ENCODE measurements at regions not wholly inside any gene's neighbourhood (a gene's known extent, or its start where the extent isn't known, plus 50 kb on each side); places are given as distances from the start of the nearest gene placed in this dataset.

- peaks cover 21 to 62% of the 10 kb centered on the region in 2 experiments for H3K27me3 ChIP-seq (ENCODE audit: control insufficient read depth in 1 of 2, insufficient read depth in 1 of 2, low read length in 2 of 2)
- no peaks in the 10 kb centered on the region for H3K36me3 ChIP-seq (ENCODE audit: control insufficient read depth in 1 of 2, insufficient read depth in 2 of 2, low read depth in 1 of 2, low read length in 2 of 2)
- H3K18ac ChIP-seq (ENCODE audit: low read depth in 1 of 2, low read length in 2 of 2) = no peak overlapping the region
- H2BK5ac ChIP-seq (ENCODE audit: low read depth, low read length, poor library complexity, severe bottlenecking) = no peak overlapping the region
- H2AFZ ChIP-seq (ENCODE audit: low read depth, low read length) = no peak overlapping the region
- no peak overlapping the region for H3K4me2 ChIP-seq (ENCODE audit: low read length, poor library complexity, severe bottlenecking)
- no peak overlapping the region for H3K9ac ChIP-seq (ENCODE audit: low read length)
- no peak overlapping the region for H2BK12ac ChIP-seq (ENCODE audit: low read length in 2 of 2)
- no peak overlapping the region for H4K8ac ChIP-seq (ENCODE audit: low read length)
- no peak overlapping the region for H3K4me3 ChIP-seq (ENCODE audit: insufficient read depth in 1 of 2, low read depth in 1 of 2, low read length in 2 of 2)
- no peak overlapping the region for H3K14ac ChIP-seq (ENCODE audit: low read length in 2 of 2)
- H2BK120ac ChIP-seq (ENCODE audit: low read depth, low read length) = no peak overlapping the region
- no peak overlapping the region for H3K23ac ChIP-seq (ENCODE audit: low read length in 2 of 2)
- H4K91ac ChIP-seq (ENCODE audit: low read length) = no peak overlapping the region
- no peaks in the 10 kb centered on the region for H3K79me1 ChIP-seq (replicated peaks; ENCODE audit: low read length, poor library complexity, severe bottlenecking)
- H2BK15ac ChIP-seq (ENCODE audit: low read depth, poor library complexity, severe bottlenecking) = no peak overlapping the region
- H2AK5ac ChIP-seq (ENCODE audit: low read length, severe bottlenecking) = no peak overlapping the region
- no peak overlapping the region for H3K27ac ChIP-seq (ENCODE audit: low read length, poor library complexity, severe bottlenecking)
- 68% methylated on average over 3 of the region's 4 CpGs for WGBS
- no peak for DNase-seq
- H3K9me3 ChIP-seq (ENCODE audit: control insufficient read depth, low read length) = no peaks in the 10 kb centered on the region
- no peak overlapping the region for H3K4ac ChIP-seq (ENCODE audit: low read depth in 1 of 2, low read length in 2 of 2)
- H3K4me1 ChIP-seq (ENCODE audit: control insufficient read depth, insufficient read depth, low read depth, low read length) = no peaks in the 10 kb centered on the region
Observed at GRCh38 chr2:121130301-121130850, 154.6 kb downstream of the TFCP2L1 start.

DNA sequence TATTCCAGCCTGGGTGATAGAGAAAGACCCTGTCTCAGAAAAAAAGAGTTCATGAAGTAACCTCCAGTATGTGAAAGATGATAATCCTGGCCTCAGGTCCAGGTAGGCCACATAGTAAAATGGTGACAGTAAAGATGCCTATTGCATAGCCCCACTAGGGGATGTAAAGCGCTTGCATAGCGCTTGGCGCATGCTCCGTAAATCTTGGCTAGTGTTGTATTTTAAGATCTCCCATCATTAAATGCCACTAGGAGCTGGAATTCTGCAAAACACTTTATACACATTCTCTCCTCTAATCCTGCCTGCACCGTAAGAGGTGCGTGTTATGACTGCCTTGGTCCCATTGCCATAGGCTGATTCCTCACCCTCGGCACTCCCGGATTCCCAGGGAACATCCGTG lies 153.6 kb downstream of the TFCP2L1 start:
- no peak overlapping the region for H3K27ac ChIP-seq (ENCODE audit: low read length, poor library complexity, severe bottlenecking)
- DNase-seq = no peak
- no peak overlapping the region for H2BK120ac ChIP-seq (ENCODE audit: low read depth, low read length)
- H2BK15ac ChIP-seq (ENCODE audit: low read depth, poor library complexity, severe bottlenecking) = no peak overlapping the region
- H3K9me3 ChIP-seq (ENCODE audit: control insufficient read depth, low read length) = no peaks in the 10 kb centered on the region
- no peak overlapping the region for H3K4me2 ChIP-seq (ENCODE audit: low read length, poor library complexity, severe bottlenecking)
- H3K9ac ChIP-seq (ENCODE audit: low read length) = no peak overlapping the region
- H2AFZ ChIP-seq (ENCODE audit: low read depth, low read length) = no peak overlapping the region
- no peak overlapping the region for H2BK5ac ChIP-seq (ENCODE audit: low read depth, low read length, poor library complexity, severe bottlenecking)
- H3K4me3 ChIP-seq (ENCODE audit: insufficient read depth in 1 of 2, low read depth in 1 of 2, low read length in 2 of 2) = no peak overlapping the region
- H4K91ac ChIP-seq (ENCODE audit: low read length) = no peak overlapping the region
- H2AK5ac ChIP-seq (ENCODE audit: low read length, severe bottlenecking) = no peak overlapping the region
- peaks cover 23 to 65% of the 10 kb centered on the region in 2 experiments for H3K27me3 ChIP-seq (ENCODE audit: control insufficient read depth in 1 of 2, insufficient read depth in 1 of 2, low read length in 2 of 2)
- H3K18ac ChIP-seq (ENCODE audit: low read depth in 1 of 2, low read length in 2 of 2) = no peak overlapping the region
- no peak overlapping the region for H3K14ac ChIP-seq (ENCODE audit: low read length in 2 of 2)
- no peaks in the 10 kb centered on the region for H3K79me1 ChIP-seq (replicated peaks; ENCODE audit: low read length, poor library complexity, severe bottlenecking)
- no peaks in the 10 kb centered on the region for H3K4me1 ChIP-seq (ENCODE audit: control insufficient read depth, insufficient read depth, low read depth, low read length)
- no peak overlapping the region for H3K23ac ChIP-seq (ENCODE audit: low read length in 2 of 2)
- no peak overlapping the region for H2BK12ac ChIP-seq (ENCODE audit: low read length in 2 of 2)
- H3K36me3 ChIP-seq (ENCODE audit: control insufficient read depth in 1 of 2, insufficient read depth in 2 of 2, low read depth in 1 of 2, low read length in 2 of 2) = no peaks in the 10 kb centered on the region
- 85% methylated on average over 9 of the region's 9 CpGs for WGBS
- H3K4ac ChIP-seq (ENCODE audit: low read depth in 1 of 2, low read length in 2 of 2) = no peak overlapping the region
- no peak overlapping the region for H4K8ac ChIP-seq (ENCODE audit: low read length)

DNA sequence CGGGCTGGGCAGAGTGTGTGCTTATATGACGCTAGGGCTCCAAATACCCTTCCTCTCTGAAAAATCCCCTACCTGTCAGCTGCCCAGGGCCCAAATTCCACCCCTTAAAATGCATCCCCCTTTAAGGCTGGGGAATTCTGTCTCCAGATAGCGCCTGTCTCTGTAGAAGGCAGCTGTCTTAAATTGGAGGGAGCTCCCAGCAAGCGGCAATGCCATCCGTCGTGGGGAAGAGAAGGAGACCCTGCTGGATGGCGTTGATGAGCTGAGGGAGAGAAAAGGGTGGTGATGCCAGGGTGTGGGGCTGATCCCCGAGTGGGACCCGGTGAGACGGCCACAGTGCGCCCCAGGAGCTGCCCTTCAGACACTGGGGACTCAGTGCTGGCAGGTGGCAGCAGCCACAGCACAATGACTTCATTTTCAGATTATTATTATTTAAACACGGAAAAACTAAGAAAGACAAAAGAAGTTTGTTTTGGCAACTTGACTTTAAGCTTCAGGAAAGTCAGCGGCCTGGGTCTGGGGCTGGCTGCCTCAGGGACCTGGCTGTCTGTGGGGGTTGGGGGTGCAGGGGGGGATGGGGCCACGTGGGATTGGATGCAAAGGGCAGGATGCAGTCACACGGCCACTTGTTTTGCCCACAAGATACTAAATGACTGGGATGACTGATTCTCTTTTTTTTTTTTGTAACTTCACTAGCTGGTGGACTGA lies 152.8 kb downstream of the TFCP2L1 start:
- no peak overlapping the region for H3K9ac ChIP-seq (ENCODE audit: low read length)
- WGBS = 51% methylated on average over 14 of the region's 15 CpGs
- no peak overlapping the region for H4K91ac ChIP-seq (ENCODE audit: low read length)
- H3K79me1 ChIP-seq (replicated peaks; ENCODE audit: low read length, poor library complexity, severe bottlenecking) = no peaks in the 10 kb centered on the region
- no peak overlapping the region for H2BK12ac ChIP-seq (ENCODE audit: low read length in 2 of 2)
- H3K36me3 ChIP-seq (ENCODE audit: control insufficient read depth in 1 of 2, insufficient read depth in 2 of 2, low read depth in 1 of 2, low read length in 2 of 2) = no peaks in the 10 kb centered on the region
- no peak overlapping the region for H3K14ac ChIP-seq (ENCODE audit: low read length in 2 of 2)
- no peak overlapping the region for H2BK15ac ChIP-seq (ENCODE audit: low read depth, poor library complexity, severe bottlenecking)
- H3K4me2 ChIP-seq (ENCODE audit: low read length, poor library complexity, severe bottlenecking) = no peak overlapping the region
- no peak overlapping the region for H3K23ac ChIP-seq (ENCODE audit: low read length in 2 of 2)
- no peak overlapping the region for H2AFZ ChIP-seq (ENCODE audit: low read depth, low read length)
- H3K27me3 ChIP-seq (ENCODE audit: control insufficient read depth in 1 of 2, insufficient read depth in 1 of 2, low read length in 2 of 2) = peaks cover 23 to 65% of the 10 kb centered on the region in 2 experiments
- no peaks in the 10 kb centered on the region for H3K9me3 ChIP-seq (ENCODE audit: control insufficient read depth, low read length)
- no peak overlapping the region for H4K8ac ChIP-seq (ENCODE audit: low read length)
- H3K27ac ChIP-seq (ENCODE audit: low read length, poor library complexity, severe bottlenecking) = no peak overlapping the region
- no peaks in the 10 kb centered on the region for H3K4me1 ChIP-seq (ENCODE audit: control insufficient read depth, insufficient read depth, low read depth, low read length)
- no peak overlapping the region for H3K4ac ChIP-seq (ENCODE audit: low read depth in 1 of 2, low read length in 2 of 2)
- H3K18ac ChIP-seq (ENCODE audit: low read depth in 1 of 2, low read length in 2 of 2) = no peak overlapping the region
- no peak overlapping the region for H2BK5ac ChIP-seq (ENCODE audit: low read depth, low read length, poor library complexity, severe bottlenecking)
- no peak overlapping the region for H2AK5ac ChIP-seq (ENCODE audit: low read length, severe bottlenecking)
- no peak for DNase-seq
- H3K4me3 ChIP-seq (ENCODE audit: insufficient read depth in 1 of 2, low read depth in 1 of 2, low read length in 2 of 2) = no peak overlapping the region
- H2BK120ac ChIP-seq (ENCODE audit: low read depth, low read length) = no peak overlapping the region

GRCh38 chr2:121132762-121133107 lies 152.3 kb downstream of the TFCP2L1 start:
- Histone ChIP-seq H3K36me3 (ENCODE audit: control insufficient read depth in 1 of 2, insufficient read depth in 2 of 2, low read depth in 1 of 2, low read length in 2 of 2) (no peaks in the 10 kb centered on the region), H3K4me2 (ENCODE audit: low read length, poor library complexity, severe bottlenecking) (no peak overlapping the region), H3K79me1 (replicated peaks; ENCODE audit: low read length, poor library complexity, severe bottlenecking) (no peaks in the 10 kb centered on the region), H2BK120ac (ENCODE audit: low read depth, low read length) (no peak overlapping the region), H3K4me3 (ENCODE audit: insufficient read depth in 1 of 2, low read depth in 1 of 2, low read length in 2 of 2) (no peak overlapping the region), H2BK5ac (ENCODE audit: low read depth, low read length, poor library complexity, severe bottlenecking) (no peak overlapping the region), H3K4me1 (ENCODE audit: control insufficient read depth, insufficient read depth, low read depth, low read length) (no peaks in the 10 kb centered on the region), H3K23ac (ENCODE audit: low read length in 2 of 2) (no peak overlapping the region), H2BK12ac (ENCODE audit: low read length in 2 of 2) (no peak overlapping the region), H3K4ac (ENCODE audit: low read depth in 1 of 2, low read length in 2 of 2) (no peak overlapping the region), H3K27ac (ENCODE audit: low read length, poor library complexity, severe bottlenecking) (no peak overlapping the region), H2AK5ac (ENCODE audit: low read length, severe bottlenecking) (no peak overlapping the region), H2BK15ac (ENCODE audit: low read depth, poor library complexity, severe bottlenecking) (no peak overlapping the region), H3K27me3 (ENCODE audit: control insufficient read depth in 1 of 2, insufficient read depth in 1 of 2, low read length in 2 of 2) (peaks cover 23 to 61% of the 10 kb centered on the region in 2 experiments), H4K8ac (ENCODE audit: low read length) (no peak overlapping the region), H3K18ac (ENCODE audit: low read depth in 1 of 2, low read length in 2 of 2) (no peak overlapping the region), H2AFZ (ENCODE audit: low read depth, low read length) (no peak overlapping the region), H3K9ac (ENCODE audit: low read length) (no peak overlapping the region), H3K9me3 (ENCODE audit: control insufficient read depth, low read length) (no peaks in the 10 kb centered on the region), H3K14ac (ENCODE audit: low read length in 2 of 2) (no peak overlapping the region), H4K91ac (ENCODE audit: low read length) (no peak overlapping the region)
- DNase-seq = no peak
- 53% methylated on average over 6 of the region's 6 CpGs for WGBS

Measured in mesenchymal stem cell (in vitro differentiated cells and primary cell).